DMS79 treated with DMSO at 0.1 percent for 48 hours (cell line): ENCODE measurements at regions not wholly inside any gene's neighbourhood (a gene's known extent, or its start where the extent isn't known, plus 50 kb on each side); places are given as distances from the start of the nearest gene placed in this dataset.
A peak's percentile ranks its signal among the peaks of the same experiment; 100 is the strongest.

Experiments
- DNase-seq: peaks from one replicate; lab custom pipeline; 2025; lab: John Stamatoyannopoulos, UW

DNA sequence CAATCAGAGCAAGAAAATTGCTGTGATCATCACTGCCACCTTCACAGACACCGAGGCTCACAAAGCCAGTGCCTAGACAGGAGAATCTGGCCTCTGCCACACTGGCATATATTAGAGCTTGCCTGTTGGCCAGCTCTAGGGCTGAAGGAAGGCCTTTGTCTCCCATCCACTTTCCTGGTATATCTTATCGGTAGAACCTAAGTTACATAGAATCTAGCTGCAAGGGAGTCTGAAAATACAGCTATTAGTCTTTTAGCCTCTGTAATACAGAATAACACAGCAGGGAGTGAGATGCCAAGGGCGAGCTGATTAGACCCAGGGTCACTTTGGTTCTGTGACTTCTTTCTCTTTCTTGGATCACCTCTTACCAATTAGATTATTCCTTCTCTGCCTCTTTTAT lies 154.9 kb upstream of the KL start:
- no peak for DNase-seq

DNA sequence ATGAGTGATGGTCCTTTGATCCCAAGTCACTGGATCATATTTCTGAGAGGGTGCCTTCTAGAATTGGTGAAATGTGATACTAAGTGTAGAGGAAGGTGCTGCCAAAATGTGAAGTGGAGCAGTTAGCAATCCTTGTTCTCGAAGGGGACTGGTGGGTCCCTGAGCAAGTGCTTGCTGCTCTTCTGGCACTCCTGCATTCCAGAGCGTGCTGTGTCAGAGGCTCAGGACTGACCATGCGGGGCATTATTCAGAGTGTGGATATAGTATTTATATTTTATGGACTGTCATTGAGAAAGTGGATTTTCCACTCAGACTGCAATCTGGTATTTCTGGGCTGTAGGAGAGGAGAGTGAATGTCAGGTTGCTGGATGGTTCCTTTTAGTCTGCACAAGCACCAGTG lies 152.6 kb upstream of the KL start:
- DNase-seq = no peak

DNA sequence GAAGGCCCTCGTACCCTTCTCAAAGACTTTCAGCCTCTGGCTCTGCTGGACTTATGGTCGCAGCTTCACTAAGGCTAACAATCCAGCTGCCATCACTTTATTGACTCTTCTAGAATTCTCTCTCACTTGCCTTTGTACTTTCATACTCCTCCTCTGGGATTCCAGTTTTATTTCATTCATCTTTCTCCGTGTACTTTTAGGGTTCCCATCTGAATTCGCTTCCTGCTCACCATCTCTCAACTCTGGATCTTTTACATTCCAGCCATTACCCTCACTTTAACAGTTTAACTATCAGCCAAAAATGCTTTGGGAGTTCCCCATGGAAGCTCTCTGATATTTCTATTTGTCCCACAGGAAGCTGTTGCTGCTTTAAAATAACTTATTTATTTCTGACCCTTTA lies 149.3 kb upstream of the KL start:
- DNase-seq = no peak

DNA sequence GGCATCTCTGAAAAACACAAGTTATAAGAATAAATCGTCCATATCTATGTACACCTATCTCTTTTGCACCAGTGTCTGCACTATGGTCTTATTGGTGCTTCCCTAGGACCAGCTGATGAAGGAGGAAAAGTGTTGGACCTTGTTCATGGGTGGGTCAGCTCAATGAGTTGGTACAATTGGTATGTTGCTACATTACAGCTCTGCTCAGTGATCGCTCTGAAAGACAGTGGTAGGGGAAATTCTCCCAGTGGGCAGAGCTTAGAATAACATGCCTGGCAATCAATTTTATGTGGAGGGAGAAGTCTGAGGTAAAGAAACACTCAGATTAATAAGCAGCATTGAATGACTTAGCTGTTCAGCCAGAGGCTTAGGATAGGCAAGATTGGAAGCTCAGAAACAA lies 138.7 kb upstream of the KL start:
- DNase-seq = no peak

DNA sequence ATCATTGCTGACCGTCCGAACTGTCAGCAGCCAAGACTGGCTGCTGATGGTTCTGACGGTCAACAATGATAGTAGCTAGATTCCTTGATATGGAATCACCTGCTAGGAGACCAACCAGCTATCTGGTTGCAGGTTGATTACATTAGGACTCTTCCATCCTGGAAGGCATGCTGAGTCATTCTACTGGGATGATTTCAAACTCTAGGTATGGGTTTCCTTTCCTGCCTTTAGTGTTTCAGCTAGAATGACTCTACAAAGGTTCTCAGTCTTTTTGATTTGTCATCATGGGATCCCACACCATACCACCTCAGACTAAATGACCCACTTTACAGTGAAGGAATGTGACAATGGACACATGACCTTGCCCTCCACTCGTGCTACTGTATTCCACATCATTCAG lies 138.1 kb upstream of the KL start:
- no peak for DNase-seq

DNA sequence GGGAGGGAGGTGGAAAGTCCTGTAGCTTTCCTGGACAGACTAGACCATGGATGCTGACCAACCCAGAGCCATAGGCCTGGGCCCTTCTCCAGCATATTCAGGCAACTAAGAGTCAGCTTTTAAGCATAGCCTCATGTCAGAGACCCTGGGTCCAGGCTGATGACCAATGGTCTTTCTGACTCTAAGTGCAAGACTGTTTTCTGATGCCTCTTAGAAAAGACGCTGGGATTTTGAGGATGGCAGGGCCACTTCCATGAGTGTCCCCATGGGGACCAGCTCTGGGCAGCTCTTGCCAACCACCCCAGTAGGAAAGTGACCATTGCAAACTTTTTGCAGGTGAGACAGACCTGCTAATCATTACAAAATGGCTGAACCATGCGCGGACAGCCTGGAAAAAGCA lies 135.6 kb upstream of the KL start:
- no peak for DNase-seq

DNA sequence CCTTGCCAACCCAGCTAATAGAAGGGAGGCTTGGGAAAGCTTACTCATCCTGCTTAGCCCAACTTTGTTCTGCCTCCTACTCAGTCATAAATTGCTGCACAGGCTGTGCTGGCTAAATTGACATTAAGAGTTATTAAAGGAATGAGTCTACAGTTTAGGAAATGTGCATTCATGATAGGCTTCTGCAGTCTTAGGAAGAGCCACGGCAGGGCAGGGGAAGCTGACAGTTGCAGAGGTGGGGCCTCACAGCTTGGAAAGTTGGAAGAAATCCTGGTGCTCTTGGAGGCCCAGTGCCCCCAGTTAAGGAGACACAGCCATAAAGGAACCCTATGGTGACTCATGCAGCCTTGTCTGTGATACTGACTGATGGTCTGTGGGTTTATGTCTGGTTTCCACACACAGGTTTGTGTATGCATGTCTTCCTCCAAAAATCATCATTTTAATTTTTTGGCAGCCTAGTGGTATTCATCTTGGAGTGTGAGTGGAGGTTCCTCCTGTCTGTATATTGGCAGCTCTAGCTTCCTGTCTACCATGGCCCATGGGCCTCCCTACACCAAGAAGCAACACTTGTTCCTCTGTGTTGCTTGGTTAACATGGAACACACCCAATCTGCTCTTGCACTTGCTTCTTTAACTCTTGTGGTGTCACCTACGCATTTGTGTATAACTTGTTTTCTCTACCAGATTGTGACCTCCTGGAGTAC lies 135.0 kb upstream of the KL start:
- DNase-seq = no peak

DNA sequence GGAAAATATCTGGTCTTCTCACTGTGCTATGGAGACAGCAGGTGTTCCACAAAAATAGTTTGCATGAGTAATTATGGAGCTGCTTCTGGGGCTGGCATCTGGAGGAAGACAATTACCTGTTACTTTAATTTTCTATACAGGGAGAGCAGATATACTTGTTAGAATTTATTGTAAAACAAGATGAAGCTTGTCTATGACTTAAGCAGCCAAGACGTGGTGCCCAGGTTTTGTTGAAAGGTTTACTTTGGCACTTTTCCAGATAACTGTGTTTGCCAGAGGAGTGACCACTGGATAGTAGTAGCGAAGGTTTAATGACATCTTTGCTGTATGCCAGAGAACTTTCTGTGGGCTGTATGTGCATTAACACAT lies 134.5 kb upstream of the KL start:
- DNase-seq = peak; percentile 77

DNA sequence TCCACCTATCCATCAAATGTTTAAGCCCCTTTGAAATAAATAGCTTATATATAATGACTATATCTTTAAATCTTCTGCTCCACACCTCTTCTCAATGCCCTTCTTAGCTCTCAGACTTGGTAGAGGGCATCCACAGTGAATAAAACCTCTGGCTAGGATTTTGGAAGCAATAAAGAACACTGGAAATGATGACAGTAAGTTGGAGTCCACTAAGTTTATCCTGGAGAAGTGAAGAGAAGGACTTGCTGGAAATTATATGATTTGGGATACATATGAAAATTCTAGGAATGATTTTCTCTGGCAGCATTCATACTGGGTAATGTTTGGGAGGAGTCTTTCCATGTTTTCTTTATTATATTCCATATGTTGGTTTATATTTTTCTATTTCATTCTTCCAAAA lies 133.5 kb upstream of the KL start:
- DNase-seq = no peak

DNA sequence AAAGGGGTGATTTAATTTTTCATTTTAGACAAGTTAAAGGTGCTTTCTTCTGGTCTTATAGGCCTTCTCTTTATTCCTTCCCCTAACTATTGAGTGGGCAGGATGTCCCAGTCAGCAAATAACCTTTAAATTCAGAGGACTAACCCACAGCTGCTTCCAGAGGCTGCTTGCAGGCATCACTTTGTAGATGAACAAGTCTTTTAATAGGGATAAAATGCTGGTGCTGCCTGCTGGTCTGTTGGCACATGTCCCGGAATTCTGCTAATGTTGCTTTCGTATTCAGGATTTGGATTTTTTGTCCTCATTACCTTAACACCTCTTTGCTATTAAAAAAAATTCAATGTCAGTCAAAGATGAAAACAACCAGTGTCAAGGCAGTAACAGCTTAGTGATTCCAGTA lies 132.7 kb upstream of the KL start:
- peak; percentile 69 for DNase-seq

DNA sequence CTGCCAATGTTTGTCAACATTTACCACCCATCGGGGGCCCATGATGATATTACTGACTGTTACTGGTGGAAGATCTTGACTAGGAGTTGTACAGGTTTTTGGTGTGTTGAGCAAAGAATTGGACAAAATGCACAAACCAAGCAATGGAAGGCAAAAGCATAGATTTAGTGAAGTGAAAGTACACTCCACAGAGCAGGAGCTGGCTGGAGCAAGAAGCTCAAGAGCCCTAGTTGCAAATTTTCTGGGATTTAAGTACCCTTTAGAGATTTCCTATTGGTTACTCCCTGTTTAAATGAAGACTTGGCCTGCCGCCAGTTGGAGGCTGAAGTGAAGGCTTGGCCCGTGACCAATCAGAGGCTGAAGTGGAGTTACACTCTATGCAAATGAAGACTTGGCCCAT lies 128.6 kb upstream of the KL start:
- no peak for DNase-seq

DNA sequence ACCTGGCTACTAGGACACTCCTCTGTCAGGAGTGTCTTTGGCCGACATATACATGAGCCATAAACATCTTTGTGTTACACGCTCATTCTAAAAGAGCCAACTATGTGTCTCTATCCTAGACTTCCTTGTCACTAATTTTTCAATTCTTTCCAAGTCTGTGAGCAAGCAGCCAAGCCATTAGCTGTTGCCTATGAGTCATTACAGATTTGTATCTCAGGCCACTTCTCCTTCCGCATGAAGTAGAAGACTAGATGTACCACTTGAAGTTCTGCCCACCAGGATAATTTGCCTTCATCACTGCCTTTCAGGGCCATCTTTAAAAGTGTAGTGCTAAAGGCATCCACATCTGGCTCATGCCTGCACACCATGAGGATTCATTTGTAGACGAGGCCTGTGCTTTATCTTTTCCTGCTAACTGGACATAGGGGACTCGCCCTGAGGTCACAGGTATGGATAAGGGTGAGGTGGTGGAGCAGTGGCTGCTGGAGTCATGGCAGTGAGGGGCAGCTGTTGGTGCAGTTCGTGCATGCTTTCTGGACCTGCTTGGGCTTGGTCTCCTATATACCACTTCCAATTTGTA lies 126.1 kb upstream of the KL start:
- DNase-seq = no peak

DNA sequence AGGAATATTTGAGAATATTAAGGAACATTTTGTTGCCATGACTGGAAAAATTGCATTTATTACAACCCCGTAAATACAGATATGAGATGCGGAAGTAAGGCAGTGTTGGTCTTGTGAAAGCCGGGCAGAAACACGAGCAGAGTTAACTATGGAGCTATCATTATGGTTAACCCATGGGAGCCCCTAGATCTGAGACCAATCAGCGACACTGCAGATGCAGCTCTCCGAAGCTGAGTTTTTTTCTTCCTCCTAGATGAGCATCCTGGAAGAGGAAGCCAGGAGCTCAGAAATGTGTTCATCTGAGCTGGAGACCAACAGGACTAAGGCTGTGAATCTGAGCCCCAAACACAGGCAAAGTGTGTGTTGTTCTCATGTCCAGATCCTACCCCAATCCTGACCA lies 123.0 kb upstream of the KL start:
- no peak for DNase-seq

DNA sequence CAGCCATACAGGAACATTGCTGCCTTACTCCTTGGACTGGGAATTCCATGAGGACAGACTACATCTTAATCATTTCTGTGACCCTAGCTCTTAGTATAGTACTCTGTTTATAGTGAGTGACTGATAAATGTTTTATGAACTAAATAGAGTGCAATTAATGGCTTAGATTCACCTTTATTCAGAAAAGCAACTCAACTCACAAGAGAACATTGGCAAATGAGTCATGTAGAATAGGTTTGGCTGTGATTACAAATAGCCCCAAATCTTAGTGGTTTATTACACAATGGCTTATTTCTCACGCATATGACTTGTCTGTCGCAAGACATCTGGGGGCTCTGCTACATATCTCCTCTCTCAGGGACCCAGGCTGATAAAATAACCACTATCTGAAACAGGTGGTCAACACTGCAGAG lies 121.6 kb upstream of the KL start:
- no peak for DNase-seq

DNA sequence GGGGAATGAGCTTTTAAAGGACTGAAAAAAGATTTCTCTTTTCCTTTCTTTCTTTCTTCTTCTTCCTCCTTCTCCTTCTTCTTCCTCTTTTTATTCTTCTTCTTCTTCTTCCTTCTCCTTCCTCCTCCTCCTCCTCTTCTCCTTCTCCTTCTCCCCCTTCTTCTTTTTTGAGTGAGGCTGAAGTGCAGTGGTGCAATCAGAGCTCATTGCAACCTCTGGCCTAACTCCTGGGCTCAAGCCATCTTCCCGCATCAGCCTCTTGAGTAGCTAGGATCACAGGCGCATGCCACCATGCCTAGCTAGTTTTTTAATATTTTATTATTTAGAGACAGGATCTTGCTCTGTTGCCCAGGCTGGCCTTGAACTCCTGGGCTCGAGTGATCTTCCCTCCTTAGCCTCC lies 120.9 kb upstream of the KL start:
- DNase-seq = no peak

DNA sequence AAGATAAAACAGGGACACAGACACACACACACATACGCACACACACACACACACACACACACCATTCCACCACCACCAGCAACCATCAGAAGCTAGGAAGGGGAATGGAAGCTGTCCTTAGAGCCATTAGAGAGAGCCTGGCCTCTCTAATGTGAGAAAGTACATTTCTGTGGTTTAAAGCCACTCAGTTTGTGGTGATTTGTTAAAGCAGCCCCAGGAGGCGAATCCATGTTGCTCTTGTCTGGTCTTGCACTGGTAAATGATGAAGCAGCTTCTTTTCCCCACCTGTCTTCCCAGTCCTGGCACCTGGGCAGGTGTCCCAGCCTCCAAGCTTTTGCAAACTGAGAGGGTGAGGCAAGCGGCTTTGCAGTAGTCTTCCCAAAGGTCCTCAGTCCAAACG lies 118.9 kb upstream of the KL start:
- DNase-seq = no peak

DNA sequence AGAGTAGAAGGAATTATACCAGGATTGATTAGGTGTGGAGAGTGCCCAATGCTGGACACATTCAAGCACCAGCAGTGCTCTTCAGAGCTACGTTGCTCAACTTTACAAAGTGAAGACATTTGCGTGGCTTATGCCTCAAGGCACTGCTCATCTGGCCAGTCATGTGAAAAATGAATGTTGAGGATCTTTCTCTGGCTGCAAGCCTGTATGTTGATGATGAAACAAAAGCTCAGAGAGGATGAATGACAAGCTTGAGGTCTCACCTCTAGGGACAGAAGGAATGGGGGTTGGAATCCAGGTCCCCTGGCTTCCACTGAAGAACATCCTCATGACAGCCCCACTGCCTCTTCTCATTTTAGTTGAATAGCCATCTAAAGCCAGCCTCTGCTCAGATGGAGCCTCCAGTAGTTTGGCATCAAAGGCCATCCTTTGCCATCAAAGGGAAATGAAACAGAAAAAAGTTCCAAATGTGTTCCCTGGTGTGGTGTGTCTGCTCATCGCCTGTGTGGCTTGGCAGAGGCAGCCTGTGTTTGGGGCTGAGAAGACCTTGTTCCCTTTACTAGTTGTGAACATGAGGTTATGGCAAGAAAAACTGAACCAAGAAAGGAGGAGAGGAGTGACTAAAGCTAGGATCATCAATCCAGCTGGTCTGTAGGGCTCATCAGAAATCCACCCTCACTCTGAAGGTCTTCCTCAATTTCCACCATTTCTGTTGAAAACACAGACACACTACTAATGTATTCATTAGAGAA lies 114.0 kb upstream of the KL start:
- no peak for DNase-seq

DNA sequence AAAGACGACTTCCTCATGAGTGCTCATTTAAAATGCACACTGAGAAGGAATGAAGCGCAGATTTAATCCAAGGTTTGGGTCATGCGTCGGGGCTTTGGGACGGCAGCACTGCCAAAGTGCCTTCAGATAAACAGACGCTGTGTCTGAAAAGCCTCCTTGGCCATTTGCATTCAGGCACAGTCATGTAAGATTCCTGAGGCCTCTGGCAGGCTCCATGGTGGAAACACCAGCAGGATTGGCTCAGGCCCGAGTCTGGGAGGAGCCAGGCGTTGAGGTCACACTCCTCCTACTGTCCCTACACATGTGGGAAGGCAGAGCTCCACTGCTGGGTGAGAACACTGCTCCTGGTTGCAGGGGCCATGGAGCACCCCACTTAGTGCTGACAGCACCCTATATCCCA lies 113.3 kb upstream of the KL start:
- no peak for DNase-seq

DNA sequence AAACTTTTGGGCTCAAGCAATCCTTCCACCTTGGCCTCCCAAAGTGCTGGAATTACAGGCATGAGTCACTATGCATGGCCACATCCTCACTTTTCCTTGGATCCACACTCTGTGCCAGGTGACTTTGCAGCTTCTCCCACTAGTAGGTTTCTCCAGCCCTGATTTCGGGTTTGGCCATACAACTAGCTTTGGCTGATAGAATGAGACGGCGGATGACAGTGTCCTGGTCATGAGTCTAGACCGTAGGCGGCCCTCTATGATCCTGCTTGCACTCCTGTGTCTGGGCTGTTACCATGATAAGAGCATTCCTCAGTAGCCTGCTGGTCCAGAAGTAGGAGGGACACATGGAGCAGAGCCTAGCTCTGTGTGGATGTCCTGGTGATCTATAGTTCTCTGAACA lies 112.5 kb upstream of the KL start:
- no peak for DNase-seq

DNA sequence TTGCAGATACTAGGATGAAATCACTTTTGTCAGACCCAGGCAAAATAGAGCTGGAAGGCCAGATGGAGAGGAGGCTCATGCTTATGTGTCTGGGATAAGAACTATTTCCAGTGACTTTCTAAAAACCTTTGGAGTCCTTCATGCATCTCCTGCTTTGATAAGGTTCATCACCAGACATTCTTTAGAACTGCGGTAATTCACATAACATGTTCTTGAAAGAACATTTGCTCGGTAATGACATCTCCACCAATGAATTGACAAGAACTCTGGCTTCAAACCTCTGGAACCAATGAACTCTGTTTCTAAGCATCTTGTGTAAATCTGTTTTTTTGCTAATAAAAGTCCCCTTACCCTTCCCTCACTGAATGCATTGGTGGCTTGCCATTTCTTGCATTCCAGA lies 112.0 kb upstream of the KL start:
- no peak for DNase-seq

DNA sequence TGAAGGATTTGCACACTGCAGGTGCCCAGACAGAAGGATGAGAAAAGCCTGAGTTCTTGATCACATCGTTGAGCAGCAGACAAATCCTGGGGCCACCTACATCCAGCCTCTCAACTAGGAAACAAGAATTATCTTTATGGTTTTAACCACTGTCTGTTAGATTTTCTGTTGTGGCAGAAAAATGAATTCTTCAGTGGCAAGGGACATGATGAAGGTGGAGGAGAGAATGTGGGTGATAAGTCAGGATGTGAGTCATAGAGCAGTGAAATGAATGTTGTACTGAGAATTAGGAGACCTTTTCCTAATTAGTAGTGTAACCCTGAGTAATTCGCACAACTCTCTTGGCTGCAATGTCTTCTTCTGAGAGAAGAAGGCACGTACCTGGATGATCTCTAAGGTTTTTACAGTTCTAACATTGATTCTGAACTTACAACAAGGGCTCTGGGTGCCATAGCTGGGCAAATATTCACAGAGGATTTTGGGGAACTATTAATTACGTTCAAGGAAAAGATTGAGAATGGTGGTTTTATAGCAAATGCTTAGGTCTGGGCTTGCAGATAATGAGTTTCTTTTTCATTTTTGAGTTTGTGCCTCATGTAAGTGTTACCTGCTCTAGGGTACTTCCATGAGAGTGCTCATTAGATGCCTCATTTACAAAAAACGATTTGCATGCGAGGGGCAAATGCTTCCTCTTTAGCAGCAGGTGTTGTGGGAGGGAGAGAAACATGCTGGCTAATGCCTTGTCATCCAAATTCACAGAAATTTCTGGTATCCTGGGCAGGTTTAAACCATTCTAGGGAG lies 111.0 kb upstream of the KL start:
- DNase-seq = peak; percentile 45

DNA sequence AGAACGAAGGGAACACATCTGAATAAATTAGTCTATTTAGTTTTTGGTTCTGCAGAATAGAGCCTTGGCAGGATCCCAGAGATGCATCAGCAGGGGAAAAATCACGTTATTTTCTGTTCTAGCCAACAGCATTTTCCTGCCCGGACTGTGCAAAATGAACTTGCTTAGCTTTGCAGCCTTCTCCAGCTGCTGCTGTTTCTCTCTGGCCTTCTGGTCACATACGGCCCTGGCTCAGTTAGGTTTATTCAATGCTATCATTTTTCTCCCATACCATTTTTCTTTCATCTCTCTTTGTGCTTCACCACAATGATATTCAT lies 110.4 kb upstream of the KL start:
- DNase-seq = no peak

DNA sequence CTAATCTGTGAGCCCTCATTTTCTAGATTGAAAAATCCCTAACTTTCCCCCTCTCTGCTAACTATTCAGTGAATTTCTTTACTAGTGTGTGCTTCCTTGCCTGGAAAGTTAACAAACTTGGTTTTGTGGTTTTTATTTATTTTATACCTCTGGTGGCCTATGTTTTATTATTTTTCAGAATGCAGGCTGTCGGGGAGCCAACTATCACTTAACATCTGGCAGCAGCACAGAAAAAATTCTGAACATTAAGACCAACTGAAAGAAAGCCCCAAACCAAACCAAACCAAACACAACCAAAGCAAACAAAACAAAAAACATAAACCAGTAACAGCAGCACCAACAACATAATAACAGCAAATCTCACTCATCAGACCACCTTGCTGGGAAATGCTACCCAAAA lies 109.0 kb upstream of the KL start:
- DNase-seq = no peak
